Sigmoid colon (tissue), 6 donors: ENCODE measurements at regions not wholly inside any gene's neighbourhood (a gene's known extent, or its start where the extent isn't known, plus 50 kb on each side); places are given as distances from the start of the nearest gene placed in this dataset.

Experiments
- DNase-seq: peaks from one replicate; pipeline ENCODE4 v3.0.0-alpha.2; 2019
- H3K27ac ChIP-seq, 4 donors: fragments of 200-600 bp; sonication (generic); one replicate each; pipeline ENCODE4 v1.5.1; 2016 to 2019; ENCODE audit warnings: mild to moderate bottlenecking in 1 of 4
- H3K27me3 ChIP-seq, 3 donors: fragments of 200-600 bp; sonication (generic); one replicate each; pipeline ENCODE4 v1.5.1; 2019; ENCODE audit warnings: mild to moderate bottlenecking in 1 of 3
- H3K36me3 ChIP-seq, 4 donors: fragments of 200-600 bp; sonication (generic); one replicate each; pipeline ENCODE4 v1.5.1; 2016 to 2019
- H3K4me1 ChIP-seq, 4 donors: fragments of 200-600 bp; sonication (generic); one replicate each; pipeline ENCODE4 v1.5.1; 2017 to 2019
- H3K4me3 ChIP-seq, 4 donors: fragments of 200-600 bp; sonication (generic); one replicate each; pipeline ENCODE4 v1.5.1; 2017 to 2019; ENCODE audit warnings: mild to moderate bottlenecking in 2 of 4, moderate library complexity in 1 of 4
- H3K9me3 ChIP-seq, 4 donors: fragments of 200-600 bp in 3 of 4; sonication (generic) in 3 of 4; one replicate each; pipeline versions ENCODE4 v1.5.1 to v1.6.1; 2013 to 2019
- CTCF ChIP-seq, 4 experiments: fragments of 450-650 bp in 3 of 4; fragments of 200-600 bp in 1 of 4; IDR thresholded peaks; one replicate each; pipeline ENCODE4 v1.5.1; 2016 to 2019; ENCODE audit warnings: antibody characterized with exemption in 4 of 4, mild to moderate bottlenecking in 3 of 4, moderate library complexity in 2 of 4
- EP300 ChIP-seq, 4 donors: sonication (generic); formaldehyde crosslinking; IDR thresholded peaks; one replicate each; pipeline ENCODE4 v1.6.1; 2017; ENCODE audit warnings: antibody characterized with exemption in 4 of 4
- POLR2A ChIP-seq, 2 donors: fragments of 450-650 bp; IDR thresholded peaks; one replicate each; pipeline ENCODE4 v1.6.1; 2016; ENCODE audit warnings: antibody characterized with exemption in 2 of 2, mild to moderate bottlenecking in 2 of 2, moderate library complexity in 2 of 2
- POLR2AphosphoS5 ChIP-seq, 4 donors: sonication (generic); formaldehyde crosslinking; IDR thresholded peaks; one replicate each; pipeline ENCODE4 v1.6.1; 2017; ENCODE audit warnings: antibody characterized with exemption in 4 of 4
- WGBS, 2 donors: extraction: QIAGEN DNeasy Blood & Tissue Kit; methylation state at CpG; one replicate each; pipeline ENCODE4 v1.1.7; 2013; 5-methylcytosine and 5-hydroxymethylcytosine counted together
- intact Hi-C: fragments of 100-400 bp; cut with DNase I; formaldehyde crosslinking; loops from one replicate; pipeline ENCODE4 v1.15.1; 2023
- donor health status: healthy with polysubstance abuse.
- donor health status: healthy.

- Histone ChIP-seq H3K4me1 (peaks cover 0 to 20% (median 15%) of the 10 kb centered on the region in 4 donors), H3K27ac (peak overlapping the region in 3 of 4 donors; percentile 54 to 82 (median 61)), H3K9me3 (no peaks in the 10 kb centered on the region), H3K4me3 (no peak overlapping the region), H3K36me3 (no peaks in the 10 kb centered on the region), H3K27me3 (no peaks in the 10 kb centered on the region)
- intact Hi-C loops: no loop called here
- 62 to 76% methylated on average over 2 of the region's 2 CpGs for WGBS, 2 donors
- no peak for DNase-seq
- no peak for TF ChIP-seq POLR2AphosphoS5 (IDR thresholded peaks at IDR 0.05)
- TF ChIP-seq EP300 (IDR thresholded peaks at IDR 0.05): no peak
- no peak for TF ChIP-seq CTCF (IDR thresholded peaks at IDR 0.05)
- no peak for TF ChIP-seq POLR2A (IDR thresholded peaks at IDR 0.05)
These were observed 134.3 kb downstream of the SNX19 start for GRCh38 chr11:130781931-130782330.

GRCh38 chr11:130782361-130783222 lies 133.7 kb downstream of the SNX19 start:
- Histone ChIP-seq H3K27me3 (no peaks in the 10 kb centered on the region), H3K36me3 (no peaks in the 10 kb centered on the region), H3K27ac (peak overlapping the region; percentile 34 to 82 (median 58)), H3K4me1 (peaks cover 0 to 22% (median 16%) of the 10 kb centered on the region in 4 donors), H3K9me3 (no peaks in the 10 kb centered on the region), H3K4me3 (no peak overlapping the region)
- WGBS, 2 donors: 83 to 91% methylated on average over 14 of the region's 14 CpGs
- TF ChIP-seq POLR2AphosphoS5 (IDR thresholded peaks at IDR 0.05) (no peak), POLR2A (IDR thresholded peaks at IDR 0.05) (no peak), CTCF (IDR thresholded peaks at IDR 0.05) (no peak), EP300 (IDR thresholded peaks at IDR 0.05) (no peak)
- DNase-seq: no peak
- intact Hi-C loops: no loop called here

GRCh38 chr11:130783323-130783722 lies 133.0 kb downstream of the SNX19 start:
- no peak for TF ChIP-seq CTCF (IDR thresholded peaks at IDR 0.05)
- TF ChIP-seq EP300 (IDR thresholded peaks at IDR 0.05): no peak
- no peak for TF ChIP-seq POLR2A (IDR thresholded peaks at IDR 0.05)
- TF ChIP-seq POLR2AphosphoS5 (IDR thresholded peaks at IDR 0.05): no peak
- no peaks in the 10 kb centered on the region for H3K36me3 ChIP-seq
- 91 to 96% methylated on average over 2 of the region's 2 CpGs for WGBS, 2 donors
- intact Hi-C loops: no loop called here
- no peaks in the 10 kb centered on the region for H3K9me3 ChIP-seq
- H3K4me3 ChIP-seq: no peak overlapping the region
- H3K27ac ChIP-seq: peak overlapping the region; percentile 34 to 82 (median 58)
- no peaks in the 10 kb centered on the region for H3K27me3 ChIP-seq
- no peak for DNase-seq
- peaks cover 0 to 22% (median 16%) of the 10 kb centered on the region in 4 donors for H3K4me1 ChIP-seq

- no peak for TF ChIP-seq POLR2A (IDR thresholded peaks at IDR 0.05)
- TF ChIP-seq CTCF (IDR thresholded peaks at IDR 0.05): no peak
- no peak for TF ChIP-seq POLR2AphosphoS5 (IDR thresholded peaks at IDR 0.05)
- no peak for TF ChIP-seq EP300 (IDR thresholded peaks at IDR 0.05)
- Histone ChIP-seq H3K4me3 (no peak overlapping the region), H3K27ac (no peak overlapping the region), H3K27me3 (no peaks in the 10 kb centered on the region), H3K4me1 (peaks cover 0 to 22% (median 16%) of the 10 kb centered on the region in 4 donors), H3K36me3 (no peaks in the 10 kb centered on the region), H3K9me3 (no peaks in the 10 kb centered on the region)
- intact Hi-C loops: no loop called here
- 93% methylated on average over 4 of the region's 4 CpGs for WGBS, 2 donors
- DNase-seq: no peak
These were observed 130.7 kb downstream of the SNX19 start for GRCh38 chr11:130785380-130786116.
